ENCODE measurements at regions not wholly inside any gene's neighbourhood (a gene's known extent, or its start where the extent isn't known, plus 50 kb on each side); places are given as distances from the start of the nearest gene placed in this dataset.
"Not testable (repeated sequence)": the region's sequence is repeated elsewhere in the genome, so short reads cannot be mapped to it uniquely, and the experiment has no call there.

GRCh38 chr11:41720761-41721160 lies 261.3 kb upstream of the LRRC4C start:
- Mint-ChIP-seq H3K27me3 (ENCODE audit: unreplicated experiment) (peaks cover 2% of the 10 kb centered on the region), H3K36me3 (ENCODE audit: low read depth, unreplicated experiment) (no peaks in the 10 kb centered on the region), H3K4me1 (ENCODE audit: unreplicated experiment) (no peaks in the 10 kb centered on the region), H3K4me3 (ENCODE audit: unreplicated experiment) (no peak overlapping the region), H3K27ac (ENCODE audit: unreplicated experiment) (no peak overlapping the region), H3K9me3 (ENCODE audit: unreplicated experiment) (no peaks in the 10 kb centered on the region)
- no peak for DNase-seq (ENCODE audit: low spot score)
- no peak for TF ChIP-seq CTCF (IDR thresholded peaks at IDR 0.05; ENCODE audit: unreplicated experiment)

DNA sequence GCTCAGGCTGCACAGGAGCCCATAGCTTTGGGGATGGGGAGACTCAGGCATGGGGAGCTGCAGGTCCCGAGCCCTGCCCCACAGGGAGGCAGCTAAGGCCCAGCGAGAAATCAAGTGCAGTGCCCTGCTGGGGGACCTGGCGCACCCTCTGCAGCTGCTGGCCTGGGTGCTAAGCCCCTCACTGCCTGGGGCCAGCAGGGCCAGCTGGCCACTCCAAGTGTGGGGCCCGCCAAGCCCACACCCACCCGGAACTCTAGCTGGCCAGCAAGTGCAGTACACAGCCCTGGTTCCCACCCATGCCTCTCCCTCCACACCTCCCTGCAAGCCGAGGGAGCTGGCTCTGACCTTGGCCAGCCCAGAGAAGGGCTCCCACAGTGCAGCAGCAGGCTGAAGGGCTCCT lies 268.7 kb upstream of the LRRC4C start:
- not testable (repeated sequence) for DNase-seq (ENCODE audit: low spot score); H3K36me3 Mint-ChIP-seq (ENCODE audit: low read depth, unreplicated experiment); H3K4me3 Mint-ChIP-seq (ENCODE audit: unreplicated experiment); H3K27me3 Mint-ChIP-seq (ENCODE audit: unreplicated experiment); H3K9me3 Mint-ChIP-seq (ENCODE audit: unreplicated experiment); H3K4me1 Mint-ChIP-seq (ENCODE audit: unreplicated experiment); H3K27ac Mint-ChIP-seq (ENCODE audit: unreplicated experiment)

DNA sequence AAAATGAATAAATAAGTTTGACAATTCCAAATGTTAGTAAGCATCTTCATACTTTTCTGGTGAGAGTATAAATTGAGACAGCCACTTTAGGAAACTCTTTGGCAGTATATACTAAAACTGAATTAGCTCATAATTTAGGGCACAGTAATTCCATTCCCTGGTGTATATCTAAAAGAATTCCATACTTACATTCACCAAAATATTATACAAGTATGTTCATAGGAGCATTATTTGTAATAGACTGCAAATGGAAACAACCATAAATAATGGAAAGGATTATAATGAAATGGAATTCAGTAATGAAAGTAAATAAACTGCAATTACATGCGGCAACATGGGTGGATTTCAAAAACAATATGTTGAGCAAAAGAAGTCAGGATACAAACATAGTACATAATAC lies 315.8 kb upstream of the LRRC4C start:
- Mint-ChIP-seq H3K36me3 (ENCODE audit: low read depth, unreplicated experiment) (no peaks in the 10 kb centered on the region), H3K4me1 (ENCODE audit: unreplicated experiment) (no peaks in the 10 kb centered on the region), H3K27me3 (ENCODE audit: unreplicated experiment) (peaks cover 2% of the 10 kb centered on the region), H3K4me3 (ENCODE audit: unreplicated experiment) (no peak overlapping the region), H3K9me3 (ENCODE audit: unreplicated experiment) (peaks cover 5% of the 10 kb centered on the region), H3K27ac (ENCODE audit: unreplicated experiment) (no peak overlapping the region)
- no peak for TF ChIP-seq CTCF (IDR thresholded peaks at IDR 0.05; ENCODE audit: unreplicated experiment)
- DNase-seq (ENCODE audit: low spot score) = no peak

DNA sequence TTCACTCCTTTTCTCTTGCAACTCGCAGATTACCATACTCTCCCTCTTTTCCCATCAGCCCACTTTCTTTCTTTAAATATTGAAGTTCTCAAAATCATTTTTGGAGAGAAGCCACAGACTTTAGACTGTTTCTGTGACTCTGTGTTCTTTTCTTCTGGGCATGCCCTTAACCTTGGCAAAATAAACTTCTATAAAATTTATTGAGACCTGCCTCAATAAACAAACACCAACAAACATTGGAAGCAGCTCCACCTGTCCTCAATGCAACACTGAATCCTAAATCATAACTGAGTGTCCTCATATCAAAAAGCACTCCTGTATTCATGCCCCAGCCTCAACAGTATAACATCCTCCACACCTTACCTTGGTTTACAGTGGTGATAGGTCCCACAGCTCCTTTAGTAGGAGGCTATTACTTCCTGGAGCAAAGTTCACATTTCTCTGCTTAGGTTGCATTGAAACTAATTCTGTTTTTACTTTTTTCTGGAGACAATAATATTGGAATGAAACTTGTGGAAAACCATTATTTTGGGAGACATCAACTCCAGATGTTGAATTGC lies 320.0 kb upstream of the LRRC4C start:
- Mint-ChIP-seq H3K27ac (ENCODE audit: unreplicated experiment) (no peak overlapping the region), H3K4me3 (ENCODE audit: unreplicated experiment) (no peak overlapping the region), H3K36me3 (ENCODE audit: low read depth, unreplicated experiment) (no peaks in the 10 kb centered on the region), H3K9me3 (ENCODE audit: unreplicated experiment) (peaks cover 5% of the 10 kb centered on the region), H3K4me1 (ENCODE audit: unreplicated experiment) (no peaks in the 10 kb centered on the region), H3K27me3 (ENCODE audit: unreplicated experiment) (peaks cover 2% of the 10 kb centered on the region)
- DNase-seq (ENCODE audit: low spot score) = no peak
- TF ChIP-seq CTCF (IDR thresholded peaks at IDR 0.05; ENCODE audit: unreplicated experiment) = no peak

GRCh38 chr11:41781441-41781840 lies 322.0 kb upstream of the LRRC4C start:
- no peaks in the 10 kb centered on the region for H3K4me1 Mint-ChIP-seq (ENCODE audit: unreplicated experiment)
- TF ChIP-seq CTCF (IDR thresholded peaks at IDR 0.05; ENCODE audit: unreplicated experiment) = no peak
- H3K4me3 Mint-ChIP-seq (ENCODE audit: unreplicated experiment) = no peak overlapping the region
- no peaks in the 10 kb centered on the region for H3K36me3 Mint-ChIP-seq (ENCODE audit: low read depth, unreplicated experiment)
- no peak for DNase-seq (ENCODE audit: low spot score)
- peaks cover 2% of the 10 kb centered on the region for H3K27me3 Mint-ChIP-seq (ENCODE audit: unreplicated experiment)
- no peak overlapping the region for H3K27ac Mint-ChIP-seq (ENCODE audit: unreplicated experiment)
- peaks cover 5% of the 10 kb centered on the region for H3K9me3 Mint-ChIP-seq (ENCODE audit: unreplicated experiment)
